ENCODE measurements at regions not wholly inside any gene's neighbourhood (a gene's known extent, or its start where the extent isn't known, plus 50 kb on each side); places are given as distances from the start of the nearest gene placed in this dataset.

- no peak overlapping the region for H3K4me3 ChIP-seq (replicated peaks in 1 of 2; ENCODE audit: low read depth in 2 of 2, low read length in 2 of 2)
- TF ChIP-seq CTCF (IDR thresholded peaks at IDR 0.05; ENCODE audit: low read depth, low read length), result no peak
- DNase-seq (ENCODE audit: low read depth in 2 of 2), result peak in 1 of 2 donors; percentile 37
Measured at GRCh38 chr6:113362301-113363047, 494.7 kb upstream of the MARCKS start.

GRCh38 chr6:113363048-113363798, 493.9 kb upstream of the MARCKS start:
- no peak for TF ChIP-seq CTCF (IDR thresholded peaks at IDR 0.05; ENCODE audit: low read depth, low read length)
- no peak overlapping the region for H3K4me3 ChIP-seq (replicated peaks in 1 of 2; ENCODE audit: low read depth in 2 of 2, low read length in 2 of 2)
- DNase-seq (ENCODE audit: low read depth in 2 of 2), result peak in 1 of 2 donors; percentile 38

DNA sequence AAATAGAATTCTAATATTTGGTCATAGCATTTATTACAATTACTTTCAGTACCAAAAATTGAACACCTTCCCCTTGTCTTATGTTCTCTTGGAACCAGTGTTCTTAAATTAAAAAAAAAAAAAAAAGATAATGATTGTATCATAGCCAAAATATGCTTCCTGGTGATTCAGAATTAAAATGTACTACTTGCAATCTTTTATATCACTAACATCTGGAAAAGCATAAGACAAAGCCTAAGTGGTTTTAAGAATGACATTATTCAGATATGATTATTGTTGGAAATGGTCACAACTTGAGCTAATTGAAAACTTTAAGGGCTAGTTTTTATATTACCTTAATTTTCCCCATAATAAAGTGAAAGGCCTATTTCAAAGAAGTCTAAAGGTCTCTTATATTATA, 493.3 kb upstream of the MARCKS start:
- TF ChIP-seq CTCF (IDR thresholded peaks at IDR 0.05; ENCODE audit: low read depth, low read length), result no peak
- H3K4me3 ChIP-seq (replicated peaks in 1 of 2; ENCODE audit: low read depth in 2 of 2, low read length in 2 of 2), result no peak overlapping the region
- DNase-seq (ENCODE audit: low read depth in 2 of 2), result peak in 1 of 2 donors; percentile 57

DNA sequence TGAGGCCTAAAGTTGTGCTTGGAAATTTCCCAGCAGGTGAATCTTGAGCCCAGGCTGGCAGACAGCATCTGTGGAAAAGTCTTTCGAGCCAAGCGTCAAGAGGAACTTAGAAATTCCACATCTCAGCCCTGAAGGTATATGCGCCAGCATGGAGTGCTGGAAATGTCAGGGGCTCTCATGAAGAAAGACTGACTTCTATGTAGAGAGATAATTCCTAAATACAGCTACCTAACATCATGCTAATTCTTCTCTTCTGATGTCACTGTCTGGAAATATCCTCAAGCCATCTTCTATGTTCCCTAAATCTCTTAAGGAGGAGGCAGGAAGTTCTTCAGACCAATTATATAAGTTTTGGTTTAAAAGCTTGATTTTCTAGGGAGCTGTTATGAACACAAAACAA, 492.4 kb upstream of the MARCKS start:
- peak in 1 of 2 donors; percentile 41 for DNase-seq (ENCODE audit: low read depth in 2 of 2)
- no peak overlapping the region for H3K4me3 ChIP-seq (replicated peaks in 1 of 2; ENCODE audit: low read depth in 2 of 2, low read length in 2 of 2)
- TF ChIP-seq CTCF (IDR thresholded peaks at IDR 0.05; ENCODE audit: low read depth, low read length), result no peak

DNA sequence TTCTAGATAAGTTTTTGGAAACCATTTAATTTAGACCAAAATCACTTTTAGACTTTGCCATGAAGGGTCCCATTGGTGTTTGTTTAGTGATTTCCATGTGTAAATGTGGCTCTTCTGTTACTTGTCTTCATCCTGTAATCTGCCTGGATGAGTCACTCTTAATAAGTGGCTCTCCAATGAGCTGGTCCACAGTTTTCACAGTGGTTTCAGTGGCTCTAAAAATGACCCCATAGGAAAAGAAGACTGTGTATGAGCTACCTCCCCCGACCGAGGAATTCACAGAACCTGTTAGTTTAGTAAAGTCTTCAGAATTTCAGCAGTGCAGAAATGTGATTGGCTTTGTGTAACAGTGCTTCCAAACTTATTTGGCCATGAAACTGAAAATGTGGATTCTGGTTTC, 492.0 kb upstream of the MARCKS start:
- TF ChIP-seq CTCF (IDR thresholded peaks at IDR 0.05; ENCODE audit: low read depth, low read length), result no peak
- peak in 1 of 2 donors; percentile 54 for DNase-seq (ENCODE audit: low read depth in 2 of 2)
- H3K4me3 ChIP-seq (replicated peaks in 1 of 2; ENCODE audit: low read depth in 2 of 2, low read length in 2 of 2), result no peak overlapping the region

- TF ChIP-seq CTCF (IDR thresholded peaks at IDR 0.05; ENCODE audit: low read depth, low read length), result no peak
- H3K4me3 ChIP-seq (replicated peaks in 1 of 2; ENCODE audit: low read depth in 2 of 2, low read length in 2 of 2), result no peak overlapping the region
- DNase-seq (ENCODE audit: low read depth in 2 of 2), result no peak
Measured at GRCh38 chr6:113366505-113366904, 490.6 kb upstream of the MARCKS start.

Measured in cardiac fibroblast (primary cell).